ENCODE measurements at regions not wholly inside any gene's neighbourhood (a gene's known extent, or its start where the extent isn't known, plus 50 kb on each side); places are given as distances from the start of the nearest gene placed in this dataset.

DNA sequence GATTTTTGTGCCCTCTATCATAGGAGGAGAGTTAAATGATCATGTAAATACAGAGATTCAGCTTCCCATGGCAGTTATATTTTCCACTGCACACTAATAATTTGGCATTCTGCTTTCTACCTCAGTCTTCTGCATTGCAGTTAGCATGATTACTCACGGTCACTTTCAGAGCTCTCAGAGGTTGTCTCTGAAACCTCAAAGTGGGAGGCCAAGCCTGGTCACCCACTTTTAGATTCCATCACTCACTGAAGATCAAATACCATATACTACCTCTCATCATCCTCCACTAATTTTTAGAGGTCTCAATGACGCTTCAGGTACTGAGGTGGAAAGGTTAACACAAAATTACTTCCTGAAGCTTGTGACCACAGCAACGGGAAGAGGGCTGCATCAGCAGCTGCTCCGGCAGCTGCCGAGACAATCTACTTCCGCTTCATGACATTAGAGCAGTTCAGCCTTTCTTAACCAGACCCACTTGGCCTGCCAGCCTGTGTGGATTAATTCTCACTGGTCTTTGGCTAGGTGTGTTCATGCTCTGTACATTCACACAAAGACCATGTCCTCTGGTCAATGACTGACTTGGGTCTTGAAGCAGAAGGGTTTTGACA, 416.4 kb upstream of the PDZRN3 start:
- Histone ChIP-seq H3K79me2 (ENCODE audit: insufficient read depth) (no peaks in the 10 kb centered on the region), H4K20me1 (ENCODE audit: insufficient read depth) (no peaks in the 10 kb centered on the region), H3K9ac (no peak overlapping the region), H3K36me3 (replicated peaks in 1 of 2; ENCODE audit: control insufficient read depth in 1 of 2, insufficient read depth in 2 of 2, low read length in 1 of 2) (no peaks in the 10 kb centered on the region), H3F3A (replicated peaks; ENCODE audit: insufficient read depth) (no peaks in the 10 kb centered on the region), H3K4me2 (no peak overlapping the region), H2AFZ (ENCODE audit: low read depth) (no peak overlapping the region), H3K27me3 (ENCODE audit: insufficient read depth) (no peaks in the 10 kb centered on the region), H3K4me1 (ENCODE audit: control insufficient read depth in 1 of 2, insufficient read depth in 2 of 2, low read depth in 1 of 2, low read length in 1 of 2) (no peaks in the 10 kb centered on the region), H3K9me2 (no peaks in the 10 kb centered on the region), H3K9me3 (no peaks in the 10 kb centered on the region), H3K27ac (ENCODE audit: low read depth in 2 of 2, low read length in 1 of 2) (no peak overlapping the region), H3K4me3 (ENCODE audit: low read depth in 2 of 2, low read length in 1 of 2) (no peak overlapping the region)
- POLR2A ChIA-PET = no interaction called here
- DNase-seq = no peak
- WGBS (ENCODE audit: low lambda C conversion rate) = 55% methylated on average over 6 of the region's 6 CpGs
- CTCF ChIA-PET = no interaction called here
- no peak for TF ChIP-seq MXI1 (IDR thresholded peaks at IDR 0.05; ENCODE audit: low read depth, low read length)
- TF ChIP-seq RXRA (IDR thresholded peaks at IDR 0.05; ENCODE audit: borderline replicate concordance, low read depth) = no peak
- no peak for TF ChIP-seq MEF2A (IDR thresholded peaks at IDR 0.05; ENCODE audit: borderline replicate concordance, low read depth)
- no peak for TF ChIP-seq SIN3A (IDR thresholded peaks at IDR 0.05; ENCODE audit: borderline replicate concordance, low read depth, low read length)
- TF ChIP-seq JUND (IDR thresholded peaks at IDR 0.05) = no peak
- no peak for TF ChIP-seq RFX5 (IDR thresholded peaks at IDR 0.05; ENCODE audit: low read length)
- TF ChIP-seq RCOR1 (IDR thresholded peaks at IDR 0.05; ENCODE audit: low read length) = no peak
- TF ChIP-seq EP300 (IDR thresholded peaks at IDR 0.05; ENCODE audit: borderline replicate concordance in 1 of 2, low read depth in 1 of 2, low read length in 1 of 2) = no peak
- TF ChIP-seq TEAD4 (IDR thresholded peaks at IDR 0.05; ENCODE audit: borderline replicate concordance, insufficient read depth) = no peak
- TF ChIP-seq FOXJ3 (CRISPR knock-in tag; IDR thresholded peaks at IDR 0.05) = no peak

- Histone ChIP-seq H3K9me2 (no peaks in the 10 kb centered on the region), H3K36me3 (replicated peaks in 1 of 2; ENCODE audit: control insufficient read depth in 1 of 2, insufficient read depth in 2 of 2, low read length in 1 of 2) (no peaks in the 10 kb centered on the region), H3K9me3 (no peaks in the 10 kb centered on the region), H3K4me3 (ENCODE audit: low read depth in 2 of 2, low read length in 1 of 2) (no peak overlapping the region), H4K20me1 (ENCODE audit: insufficient read depth) (no peaks in the 10 kb centered on the region), H3K4me2 (no peak overlapping the region), H3K27ac (ENCODE audit: low read depth in 2 of 2, low read length in 1 of 2) (no peak overlapping the region), H3K79me2 (ENCODE audit: insufficient read depth) (no peaks in the 10 kb centered on the region), H2AFZ (ENCODE audit: low read depth) (no peak overlapping the region), H3K27me3 (ENCODE audit: insufficient read depth) (no peaks in the 10 kb centered on the region), H3F3A (replicated peaks; ENCODE audit: insufficient read depth) (no peaks in the 10 kb centered on the region), H3K9ac (no peak overlapping the region), H3K4me1 (ENCODE audit: control insufficient read depth in 1 of 2, insufficient read depth in 2 of 2, low read depth in 1 of 2, low read length in 1 of 2) (no peaks in the 10 kb centered on the region)
- no peak for DNase-seq
- CTCF ChIA-PET = no interaction called here
- WGBS (ENCODE audit: low lambda C conversion rate) = 5% methylated on average over 1 of the region's 1 CpG
- POLR2A ChIA-PET = no interaction called here
- TF ChIP-seq TAF1 (IDR thresholded peaks at IDR 0.05; ENCODE audit: borderline replicate concordance, low read depth, low read length) (no peak), TEAD4 (IDR thresholded peaks at IDR 0.05; ENCODE audit: borderline replicate concordance, insufficient read depth) (no peak), RAD21 (IDR thresholded peaks at IDR 0.05; ENCODE audit: low read length) (no peak), MXI1 (IDR thresholded peaks at IDR 0.05; ENCODE audit: low read depth, low read length) (no peak), YY1 (IDR thresholded peaks at IDR 0.05; ENCODE audit: low read depth) (no peak), POLR2AphosphoS5 (IDR thresholded peaks at IDR 0.05; ENCODE audit: low read depth, low read length) (no peak), RCOR1 (IDR thresholded peaks at IDR 0.05; ENCODE audit: low read length) (no peak), SIN3A (IDR thresholded peaks at IDR 0.05; ENCODE audit: borderline replicate concordance, low read depth, low read length) (no peak)
- TF ChIP-seq, protein P1, sequence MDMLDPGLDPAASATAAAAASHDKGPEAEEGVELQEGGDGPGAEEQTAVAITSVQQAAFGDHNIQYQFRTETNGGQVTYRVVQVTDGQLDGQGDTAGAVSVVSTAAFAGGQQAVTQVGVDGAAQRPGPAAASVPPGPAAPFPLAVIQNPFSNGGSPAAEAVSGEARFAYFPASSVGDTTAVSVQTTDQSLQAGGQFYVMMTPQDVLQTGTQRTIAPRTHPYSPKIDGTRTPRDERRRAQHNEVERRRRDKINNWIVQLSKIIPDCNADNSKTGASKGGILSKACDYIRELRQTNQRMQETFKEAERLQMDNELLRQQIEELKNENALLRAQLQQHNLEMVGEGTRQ (IDR thresholded peaks at IDR 0.05; ENCODE audit: borderline replicate concordance, low read depth, low read length) = no peak
These were observed 414.4 kb upstream of the PDZRN3 start for GRCh38 chr3:74039105-74039504.
